ENCODE measurements at regions not wholly inside any gene's neighbourhood (a gene's known extent, or its start where the extent isn't known, plus 50 kb on each side); places are given as distances from the start of the nearest gene placed in this dataset.

- TF ChIP-seq CTCF (IDR thresholded peaks at IDR 0.05; ENCODE audit: insufficient read depth, low read length, poor library complexity, severe bottlenecking) (no peak), EZH2phosphoT487 (conservative IDR thresholded peaks at IDR 0.05; ENCODE audit: low read length) (no peak)
Measured at GRCh38 chr2:65662654-65663432, 230.4 kb upstream of the SPRED2 start.
